K562 (cell line): ENCODE measurements at regions not wholly inside any gene's neighbourhood (a gene's known extent, or its start where the extent isn't known, plus 50 kb on each side); places are given as distances from the start of the nearest gene placed in this dataset.

Source experiments
- ATAC-seq: fragments of 200-7000 bp; cut with Tn5 transposase; 3 replicates; pipeline ENCODE4 v1.9.1; 2020; ENCODE audit warnings: moderate library complexity
- BruUV-seq: library from RNA; stranded (reverse); fragments of 400-500 nt; replicated peaks from 2 replicates; lab custom pipeline; 2021; lab: Mats Ljungman, UMichigan
- CTCF ChIA-PET: fragments of 300-600 bp; formaldehyde crosslinking; extraction: SDS; loops from one replicate; lab custom pipeline; 2021; ENCODE audit warnings: low intra/inter-chr PET ratio; lab: Yijun Ruan, JAX
- POLR2A ChIA-PET: fragments of 300-600, 350-650 bp; sonication (Branson Sonifier 250); formaldehyde crosslinking; extraction: SDS; loops from one replicate; lab custom pipeline; 2021; ENCODE audit warnings: antibody characterized with exemption, inconsistent platforms; lab: Yijun Ruan, JAX
- DNase-seq, 4 experiments: peaks; one replicate each; pipeline versions ENCODE4 v3.0.0 to v3.0.0-alpha.2; 2011 to 2018; ENCODE audit warnings: low spot score in 3 of 4, mixed read lengths in 3 of 4; ENCODE audit errors: extremely low read depth in 1 of 4
- FAIRE-seq: peaks from 2 replicates; lab custom pipeline; 2011; peaks lifted over from hg19 to GRCh38; lab: Jason Lieb, UNC
- H2AFZ ChIP-seq: 2 replicates; pipeline ENCODE4 v1.6.0; 2011; ENCODE audit warnings: low read depth, low read length, control low read depth, inconsistent platforms
- H3K27ac ChIP-seq: fragments of 200-600 bp; 3 replicates; pipeline ENCODE4 v1.8.0; 2011; ENCODE audit warnings: low read depth, mild to moderate bottlenecking, control low read depth, inconsistent platforms, low read length, moderate library complexity, mixed read lengths; ENCODE audit errors: extremely low read depth
- H3K27me3 ChIP-seq, 2 experiments: fragments of 300-600 bp in 1 of 2; 2 replicates in 1 of 2; 3 replicates in 1 of 2; pipeline versions ENCODE4 v1.6.0 to v1.8.0; 2011; ENCODE audit warnings: inconsistent platforms in 2 of 2, low read length in 2 of 2, mild to moderate bottlenecking in 1 of 2, mixed read lengths in 1 of 2, moderate library complexity in 1 of 2; ENCODE audit not compliant: control insufficient read depth in 2 of 2, insufficient read depth in 2 of 2
- H3K36me3 ChIP-seq: fragments of 300-600 bp; 3 replicates; pipeline ENCODE4 v1.8.0; 2011; ENCODE audit warnings: mild to moderate bottlenecking, low read length, inconsistent platforms; ENCODE audit not compliant: control insufficient read depth, insufficient read depth
- H3K4me1 ChIP-seq, 2 experiments: fragments of 200-600 bp in 1 of 2; replicated peaks in 1 of 2; 2 replicates in 1 of 2; 3 replicates in 1 of 2; pipeline versions ENCODE4 v1.5.1 to v1.8.0; 2011; ENCODE audit warnings: inconsistent platforms in 2 of 2, low read length in 2 of 2, mild to moderate bottlenecking in 1 of 2, mixed read lengths in 1 of 2, moderate library complexity in 1 of 2; ENCODE audit not compliant: control insufficient read depth in 2 of 2, insufficient read depth in 2 of 2
- H3K4me2 ChIP-seq: 2 replicates; pipeline ENCODE4 v1.6.1; 2011; ENCODE audit warnings: low read length, control low read depth, inconsistent platforms, mixed read lengths; ENCODE audit not compliant: insufficient read depth
- H3K4me3 ChIP-seq: fragments of 200-600 bp; sonication (generic), shearing (Covaris generic); 2 replicates; pipeline ENCODE4 v1.5.1; 2016; ENCODE audit warnings: control low read depth, inconsistent platforms
- H3K79me2 ChIP-seq: fragments of 200-600 bp; 3 replicates; pipeline ENCODE4 v1.8.0; 2011; ENCODE audit warnings: low read length, inconsistent platforms; ENCODE audit not compliant: control insufficient read depth, insufficient read depth
- H3K9ac ChIP-seq, 2 experiments: 2 replicates each; pipeline versions ENCODE4 v1.6.0 to v1.6.1; 2011; ENCODE audit warnings: low read depth in 2 of 2, low read length in 2 of 2, control low read depth in 1 of 2, inconsistent platforms in 1 of 2, mild to moderate bottlenecking in 1 of 2, mixed read lengths in 1 of 2; ENCODE audit not compliant: insufficient read depth in 1 of 2
- H3K9me1 ChIP-seq: one replicate; pipeline ENCODE4 v1.6.0; 2011; ENCODE audit warnings: inconsistent platforms, mild to moderate bottlenecking, low read length, moderate library complexity; ENCODE audit not compliant: control insufficient read depth, insufficient read depth
- H3K9me3 ChIP-seq: replicated peaks from 2 replicates; pipeline ENCODE4 v1.5.1; 2011; ENCODE audit warnings: low read depth, low read length, inconsistent platforms; ENCODE audit not compliant: control insufficient read depth, insufficient read depth
- H4K20me1 ChIP-seq: replicated peaks from 2 replicates; pipeline ENCODE4 v1.6.1; 2011; ENCODE audit warnings: low read length, inconsistent platforms, mixed read lengths; ENCODE audit not compliant: control insufficient read depth, insufficient read depth
- ARID1B ChIP-seq: fragments of 450-650 bp; IDR thresholded peaks from 2 replicates; pipeline ENCODE4 v1.6.1; 2016; ENCODE audit warnings: antibody characterized with exemption, mild to moderate bottlenecking, inconsistent platforms
- ARNT ChIP-seq, 2 experiments: fragments of 450-650 bp; IDR thresholded peaks; 2 replicates each; pipeline ENCODE4 v1.6.1; 2016; ENCODE audit warnings: mild to moderate bottlenecking in 1 of 2
- CREB3L1 ChIP-seq: fragments of 450-650 bp; IDR thresholded peaks from 2 replicates; pipeline ENCODE4 v1.6.1; 2014; ENCODE audit warnings: low read depth, mild to moderate bottlenecking, moderate library complexity, borderline replicate concordance
- FOXA1 ChIP-seq: fragments of 450-650 bp; IDR thresholded peaks from 2 replicates; pipeline ENCODE4 v1.6.1; 2016; ENCODE audit warnings: mild to moderate bottlenecking, borderline replicate concordance
- FOXK2 ChIP-seq, 2 experiments: fragments of 450-650 bp; IDR thresholded peaks in 1 of 2; conservative IDR thresholded peaks in 1 of 2; 2 replicates each; pipeline ENCODE4 v1.6.1; 2016; ENCODE audit warnings: low read depth in 2 of 2, mild to moderate bottlenecking in 1 of 2
- MYNN ChIP-seq, 2 experiments: sonication (generic); formaldehyde crosslinking in 1 of 2; IDR thresholded peaks; 2 replicates each; pipeline versions ENCODE4 v1.5.0 to v1.6.1; 2016 to 2020; ENCODE audit warnings: antibody characterized with exemption in 1 of 2, missing genetic modification reagents in 1 of 2
- PHF8 ChIP-seq: fragments of 200-600 bp; sonication (generic); IDR thresholded peaks from 2 replicates; pipeline ENCODE4 v1.6.1; 2012; ENCODE audit warnings: mixed run types, mild to moderate bottlenecking, inconsistent platforms, low read length, moderate library complexity, borderline replicate concordance
- RFX5 ChIP-seq: IDR thresholded peaks from 2 replicates; pipeline ENCODE4 v1.6.1; 2011; ENCODE audit warnings: low read depth, mild to moderate bottlenecking, improper control_type of control experiment, low read length
- SMAD4 ChIP-seq: fragments of 250-450 bp; sonication (Bioruptor Pico); conservative IDR thresholded peaks from 2 replicates; pipeline ENCODE4 v1.8.0; 2021; ENCODE audit warnings: inconsistent platforms, mild to moderate bottlenecking, moderate library complexity
- SPI1 ChIP-seq: IDR thresholded peaks from 2 replicates; pipeline ENCODE4 v1.6.1; 2011; ENCODE audit warnings: low read depth, low read length, control low read depth, borderline replicate concordance
- SRSF1 ChIP-seq: fragments of 200-400 bp; formaldehyde crosslinking; IDR thresholded peaks from 2 replicates; pipeline ENCODE4 v1.6.1; 2017; ENCODE audit warnings: mild to moderate bottlenecking, low read depth, low read length, moderate library complexity
- ZNF143 ChIP-seq: sonication (generic); formaldehyde crosslinking; IDR thresholded peaks from 2 replicates; pipeline ENCODE4 v1.9.0; 2022; ENCODE audit warnings: mild to moderate bottlenecking, missing genetic modification reagents
- ZNF263 ChIP-seq: sonication (generic); formaldehyde crosslinking; IDR thresholded peaks from 2 replicates; pipeline ENCODE4 v1.8.0; 2022; ENCODE audit warnings: mild to moderate bottlenecking, missing genetic modification reagents, borderline replicate concordance
- ZNF316 ChIP-seq: fragments of 450-650 bp; IDR thresholded peaks from 2 replicates; pipeline ENCODE4 v1.6.1; 2016
- ZNF41 ChIP-seq: fragments of 250-450 bp; sonication (Bioruptor Pico); conservative IDR thresholded peaks from 2 replicates; pipeline ENCODE4 v1.4.0; 2020; ENCODE audit warnings: mild to moderate bottlenecking
- WGBS: fragments of 100-300 bp; shearing (Covaris generic); methylation state at CpG from one replicate; pipeline ENCODE4 v1.1.6; 2016; ENCODE audit warnings: low coverage, mixed read lengths; ENCODE audit not compliant: insufficient coverage; ENCODE audit errors: missing lambda C conversion rate; 5-methylcytosine and 5-hydroxymethylcytosine counted together
- in situ Hi-C: fragments of 300-500 bp; cut with MboI; formaldehyde crosslinking; loops from 4 replicates; pipeline ENCODE4 v1.15.0; 2018; ENCODE audit warnings: inconsistent platforms, mixed read lengths
- intact Hi-C: fragments of 100-400 bp; cut with micrococcal nuclease; formaldehyde crosslinking; loops from 2 replicates; pipeline ENCODE4 v1.14.2; 2022
- TF ChIP-seq, protein P1 (sequence below), 2 experiments: fragments of 450-650 bp in 1 of 2; sonication (generic) in 1 of 2; formaldehyde crosslinking in 1 of 2; IDR thresholded peaks in 1 of 2; conservative IDR thresholded peaks in 1 of 2; 2 replicates each; pipeline versions ENCODE4 v1.6.1 to v1.8.1; 2016 to 2023; ENCODE audit warnings: mild to moderate bottlenecking in 2 of 2, moderate library complexity in 2 of 2, inconsistent platforms in 1 of 2, missing genetic modification reagents in 1 of 2
- TF ChIP-seq, protein P2 (sequence below): sonication (generic); formaldehyde crosslinking; IDR thresholded peaks from 2 replicates; pipeline ENCODE4 v1.8.0; 2022; ENCODE audit warnings: mild to moderate bottlenecking, missing genetic modification reagents
- TF ChIP-seq, protein P3 (sequence below), 3 experiments: IDR thresholded peaks in 2 of 3; conservative IDR thresholded peaks in 1 of 3; 2 replicates each; pipeline ENCODE4 v1.5.1; 2011 to 2012; ENCODE audit warnings: low read length in 3 of 3, mild to moderate bottlenecking in 3 of 3, control low read depth in 2 of 3, improper control_type of control experiment in 1 of 3, inconsistent platforms in 1 of 3, low read depth in 1 of 3, mixed read lengths in 1 of 3, moderate library complexity in 1 of 3; ENCODE audit not compliant: insufficient read depth in 2 of 3

GRCh38 chr19:31160336-31160926 lies 188.8 kb downstream of the TSHZ3 start:
- no peak for FAIRE-seq

More at GRCh38 chr19:31160336-31160926, 188.8 kb downstream of the TSHZ3 start:
- CTCF ChIA-PET = no interaction called here
- Histone ChIP-seq H3K9me1 (no peaks in the 10 kb centered on the region), H4K20me1 (no peaks in the 10 kb centered on the region), H3K9me3 (no peaks in the 10 kb centered on the region), H3K4me3 (no peak overlapping the region), H3K4me1 (no peaks in the 10 kb centered on the region), H3K36me3 (no peaks in the 10 kb centered on the region), H3K79me2 (no peaks in the 10 kb centered on the region), H3K27me3 (peaks cover 4 to 11% of the 10 kb centered on the region in 2 experiments; a peak in 2 of 5 replicates), H2AFZ (no peak overlapping the region), H3K9ac (no peak overlapping the region), H3K27ac (no peak overlapping the region), H3K4me2 (no peak overlapping the region)
- no peak for ATAC-seq
- POLR2A ChIA-PET = no interaction called here
- in situ Hi-C loops = no loop called here
- TF ChIP-seq FOXK2 (conservative IDR thresholded peaks at IDR 0.05 in 1 of 2, IDR thresholded peaks at IDR 0.05 in 1 of 2; ENCODE audit: low read depth in 2 of 2) = no peak
- TF ChIP-seq MYNN (IDR thresholded peaks at IDR 0.05) = no peak
- TF ChIP-seq MYNN (CRISPR knock-in tag; IDR thresholded peaks at IDR 0.05) = no peak
- TF ChIP-seq ARNT (IDR thresholded peaks at IDR 0.05) = no peak
- no peak for TF ChIP-seq RFX5
- TF ChIP-seq ZNF41 = no peak
- no peak for TF ChIP-seq SMAD4 (CRISPR knock-in tag)
- no peak for TF ChIP-seq PHF8
- no peak for TF ChIP-seq ARID1B
- no peak for TF ChIP-seq ZNF263
- no peak for TF ChIP-seq ZNF316
- TF ChIP-seq, protein P1, sequence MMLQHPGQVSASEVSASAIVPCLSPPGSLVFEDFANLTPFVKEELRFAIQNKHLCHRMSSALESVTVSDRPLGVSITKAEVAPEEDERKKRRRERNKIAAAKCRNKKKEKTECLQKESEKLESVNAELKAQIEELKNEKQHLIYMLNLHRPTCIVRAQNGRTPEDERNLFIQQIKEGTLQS (IDR thresholded peaks at IDR 0.05) = no peak
- TF ChIP-seq, protein P1 (CRISPR knock-in tag; conservative IDR thresholded peaks at IDR 0.05) = no peak
- TF ChIP-seq CREB3L1 = no peak
- no peak for TF ChIP-seq SRSF1
- TF ChIP-seq SPI1 = no peak
- no peak for TF ChIP-seq FOXA1
- no peak for TF ChIP-seq ZNF143 (CRISPR knock-in tag)
- TF ChIP-seq, protein P2, sequence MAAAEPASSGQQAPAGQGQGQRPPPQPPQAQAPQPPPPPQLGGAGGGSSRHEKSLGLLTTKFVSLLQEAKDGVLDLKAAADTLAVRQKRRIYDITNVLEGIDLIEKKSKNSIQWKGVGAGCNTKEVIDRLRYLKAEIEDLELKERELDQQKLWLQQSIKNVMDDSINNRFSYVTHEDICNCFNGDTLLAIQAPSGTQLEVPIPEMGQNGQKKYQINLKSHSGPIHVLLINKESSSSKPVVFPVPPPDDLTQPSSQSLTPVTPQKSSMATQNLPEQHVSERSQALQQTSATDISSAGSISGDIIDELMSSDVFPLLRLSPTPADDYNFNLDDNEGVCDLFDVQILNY (CRISPR knock-in tag) = no peak
- TF ChIP-seq, protein P3, sequence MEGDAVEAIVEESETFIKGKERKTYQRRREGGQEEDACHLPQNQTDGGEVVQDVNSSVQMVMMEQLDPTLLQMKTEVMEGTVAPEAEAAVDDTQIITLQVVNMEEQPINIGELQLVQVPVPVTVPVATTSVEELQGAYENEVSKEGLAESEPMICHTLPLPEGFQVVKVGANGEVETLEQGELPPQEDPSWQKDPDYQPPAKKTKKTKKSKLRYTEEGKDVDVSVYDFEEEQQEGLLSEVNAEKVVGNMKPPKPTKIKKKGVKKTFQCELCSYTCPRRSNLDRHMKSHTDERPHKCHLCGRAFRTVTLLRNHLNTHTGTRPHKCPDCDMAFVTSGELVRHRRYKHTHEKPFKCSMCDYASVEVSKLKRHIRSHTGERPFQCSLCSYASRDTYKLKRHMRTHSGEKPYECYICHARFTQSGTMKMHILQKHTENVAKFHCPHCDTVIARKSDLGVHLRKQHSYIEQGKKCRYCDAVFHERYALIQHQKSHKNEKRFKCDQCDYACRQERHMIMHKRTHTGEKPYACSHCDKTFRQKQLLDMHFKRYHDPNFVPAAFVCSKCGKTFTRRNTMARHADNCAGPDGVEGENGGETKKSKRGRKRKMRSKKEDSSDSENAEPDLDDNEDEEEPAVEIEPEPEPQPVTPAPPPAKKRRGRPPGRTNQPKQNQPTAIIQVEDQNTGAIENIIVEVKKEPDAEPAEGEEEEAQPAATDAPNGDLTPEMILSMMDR (IDR thresholded peaks at IDR 0.05 in 2 of 3, conservative IDR thresholded peaks at IDR 0.05 in 1 of 3; ENCODE audit: insufficient read depth in 2 of 3, low read depth in 1 of 3, low read length in 3 of 3) = no peak
- 1% methylated on average over 7 of the region's 7 CpGs for WGBS
- no TSS peak for BruUV-seq
- intact Hi-C loops = no loop called here
- DNase-seq = no peak
